ENCODE measurements at regions not wholly inside any gene's neighbourhood (a gene's known extent, or its start where the extent isn't known, plus 50 kb on each side); places are given as distances from the start of the nearest gene placed in this dataset.

DNA sequence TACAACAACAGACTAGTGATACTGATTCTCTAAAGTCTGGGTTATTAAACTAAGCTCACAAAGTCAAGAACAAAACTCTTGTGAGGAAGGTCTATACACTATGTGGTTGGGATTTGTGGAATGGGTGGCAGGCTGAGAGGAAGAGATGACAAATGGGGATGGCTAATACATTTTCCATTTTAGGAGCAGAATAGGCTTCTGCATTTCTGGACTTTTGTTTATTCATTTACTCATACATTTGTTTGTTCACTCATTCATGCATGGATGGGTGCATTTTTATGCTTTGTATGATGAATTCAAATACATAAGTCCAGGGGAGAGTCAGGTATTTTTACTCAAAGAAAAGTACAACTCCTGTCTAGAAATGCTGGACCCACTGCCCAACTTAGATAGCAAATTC lies 637.4 kb upstream of the CDH2 start:
- intact Hi-C loops (cut with micrococcal nuclease), result no loop called here

DNA sequence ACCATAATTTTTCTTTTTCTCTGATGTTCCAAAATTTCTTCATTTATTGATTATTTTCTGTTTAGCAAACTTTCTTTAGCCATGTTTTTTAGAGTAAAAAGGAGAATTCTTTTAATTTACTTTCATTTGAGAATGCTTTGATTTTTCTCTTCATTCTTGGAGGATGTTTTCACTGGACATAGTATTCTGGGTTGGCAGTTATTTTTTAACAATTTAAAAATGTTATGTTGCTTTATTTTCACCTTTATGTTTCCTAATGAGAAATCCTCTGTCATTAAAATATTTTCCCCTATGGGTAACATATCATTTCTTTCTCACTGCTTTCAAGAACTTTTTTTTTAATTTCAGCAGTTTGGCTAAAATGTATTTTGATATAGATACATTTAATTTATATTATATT lies 631.4 kb upstream of the CDH2 start:
- intact Hi-C loops (cut with micrococcal nuclease), result no loop called here

DNA sequence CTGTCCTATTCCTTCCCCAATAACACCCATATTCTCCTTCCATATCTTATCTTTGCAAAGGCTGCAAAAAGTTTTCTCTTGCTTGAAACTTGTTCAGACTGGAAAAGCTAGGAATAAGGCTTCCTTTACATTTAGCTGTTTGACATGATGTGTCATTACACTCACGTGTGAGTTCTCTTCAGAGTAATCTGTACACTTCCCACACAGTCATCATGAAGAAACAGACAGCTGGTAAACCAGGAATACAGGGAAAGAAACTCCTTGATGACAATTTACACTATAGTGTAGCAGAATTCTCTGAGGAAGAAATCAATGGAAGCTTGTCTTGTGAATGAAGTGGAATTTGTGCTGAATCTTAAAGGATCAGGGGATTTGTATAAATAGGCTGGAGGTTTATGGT lies 628.6 kb upstream of the CDH2 start:
- intact Hi-C loops (cut with micrococcal nuclease), result no loop called here

DNA sequence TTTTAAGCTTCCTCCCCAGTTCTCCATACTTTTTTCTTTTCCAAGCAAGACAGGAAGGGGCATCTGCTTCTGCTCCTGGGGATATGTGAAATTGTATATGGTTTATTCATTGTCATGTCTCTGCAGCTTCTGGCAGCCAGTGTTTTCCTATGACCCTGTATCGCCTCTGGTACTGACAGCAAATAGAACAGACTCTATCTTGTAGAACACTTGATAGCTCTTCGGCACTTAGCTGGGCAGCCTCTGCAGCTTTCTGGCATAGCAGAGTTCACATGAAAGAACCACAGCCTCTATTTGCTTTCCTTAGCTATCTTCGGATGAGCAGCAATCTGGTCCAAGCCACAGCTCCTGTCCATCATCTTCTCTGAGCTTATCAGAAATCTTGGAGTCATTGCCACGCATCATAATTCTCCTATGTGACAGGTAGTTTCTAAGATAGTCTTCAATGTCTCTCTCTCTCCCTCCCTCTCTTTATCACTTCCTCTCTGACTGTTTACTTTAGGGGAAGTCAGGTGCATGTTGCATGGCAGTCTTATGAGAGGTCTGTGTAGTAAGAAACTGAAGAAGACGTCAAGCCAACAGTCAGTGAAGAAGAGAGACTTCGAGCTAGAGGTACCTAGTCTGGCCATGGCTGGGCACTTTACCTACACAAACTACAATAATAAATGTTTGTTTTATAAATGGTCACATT lies 627.7 kb upstream of the CDH2 start:
- intact Hi-C loops (cut with micrococcal nuclease), result no loop called here

DNA sequence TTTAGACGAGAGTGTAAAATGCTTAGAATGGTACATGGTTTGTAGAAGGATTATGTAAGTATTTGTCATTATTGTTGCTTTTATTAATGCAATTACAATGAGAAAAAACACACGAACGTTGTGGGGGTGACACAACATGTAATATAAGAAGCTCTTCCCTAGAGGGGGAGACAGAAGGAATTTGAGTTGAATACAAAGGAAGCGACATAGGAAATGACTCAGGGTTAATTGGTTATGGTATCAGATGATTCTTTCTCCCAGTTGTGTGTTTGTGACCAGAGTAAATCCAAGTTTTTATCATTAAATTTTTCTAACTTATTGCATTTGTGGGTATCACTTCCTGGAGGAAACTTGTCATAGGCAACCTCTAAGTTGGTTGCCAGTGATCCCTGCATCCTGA lies 625.6 kb upstream of the CDH2 start:
- intact Hi-C loops (cut with micrococcal nuclease), result no loop called here

DNA sequence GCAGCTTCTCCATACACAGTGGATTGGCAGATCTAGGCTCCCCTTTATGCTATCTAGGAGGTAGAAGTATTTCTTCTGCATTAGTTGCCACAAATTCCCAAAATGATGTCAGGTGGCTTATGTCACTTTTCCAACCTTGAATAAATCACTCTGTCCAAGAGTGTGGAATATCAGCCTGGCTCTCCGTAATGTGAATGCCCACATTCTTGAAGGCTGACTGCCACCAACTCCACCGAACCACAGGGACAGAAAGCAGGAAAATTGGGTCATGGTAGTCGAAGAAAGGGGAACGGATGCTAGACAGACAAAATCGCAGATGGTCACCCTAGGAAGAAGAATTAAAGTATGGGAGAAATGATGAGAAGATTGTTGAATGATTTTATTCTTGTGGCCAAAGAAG lies 624.9 kb upstream of the CDH2 start:
- intact Hi-C loops (cut with micrococcal nuclease), result no loop called here

DNA sequence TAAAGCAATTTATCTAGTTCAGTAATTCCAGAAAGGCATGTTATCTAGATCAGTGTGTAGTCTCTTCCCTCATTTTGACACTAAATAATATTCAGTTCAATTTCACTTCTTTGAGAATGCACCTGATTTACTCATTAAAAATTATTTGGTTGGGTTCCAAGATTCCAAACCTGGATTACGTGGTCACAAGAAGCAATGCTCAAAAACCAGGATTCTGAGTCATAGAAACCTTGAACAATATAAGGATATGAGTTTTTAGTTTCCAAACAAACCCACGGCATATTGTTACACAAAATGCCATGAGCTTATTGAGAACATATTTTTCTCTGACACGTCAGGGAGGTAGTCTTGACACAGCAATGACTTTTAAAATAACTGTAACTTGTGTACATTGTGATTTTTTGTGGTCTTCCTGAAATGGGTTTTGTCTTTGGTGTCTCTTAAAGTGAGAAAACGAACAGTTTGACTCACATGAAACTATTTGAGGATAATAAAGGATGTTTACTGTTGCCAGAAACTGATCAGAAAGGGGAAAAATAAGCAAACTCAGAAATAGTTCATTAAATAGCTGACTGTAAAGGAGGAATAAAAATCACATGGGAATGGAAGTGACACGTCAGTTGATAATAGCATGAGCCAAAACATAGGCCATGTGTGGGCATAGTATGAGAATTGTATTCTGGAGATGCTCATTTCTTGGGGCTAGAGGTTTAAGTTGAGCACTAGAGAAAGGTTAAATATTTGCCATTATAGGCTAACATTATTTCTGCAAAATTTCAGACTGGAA lies 617.7 kb upstream of the CDH2 start:
- intact Hi-C loops (cut with micrococcal nuclease), result no loop called here

DNA sequence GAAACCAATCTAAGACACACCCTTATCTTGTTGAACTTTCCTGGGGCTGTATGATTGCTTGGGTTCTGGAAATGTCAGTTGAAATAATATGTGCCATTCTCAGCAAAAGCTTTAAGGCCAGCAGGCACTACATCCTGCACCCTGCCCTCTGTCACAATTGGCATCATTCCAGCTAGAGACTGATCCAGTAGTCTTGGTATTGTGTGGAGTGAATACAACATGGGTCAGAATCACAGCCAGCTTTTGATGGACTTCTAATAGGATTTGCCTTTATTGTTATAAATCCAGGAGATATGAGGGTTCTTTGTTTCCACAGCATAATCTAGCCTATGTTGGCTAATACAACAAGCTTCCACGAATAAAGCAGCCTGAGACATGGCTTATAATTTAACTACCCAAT lies 617.0 kb upstream of the CDH2 start:
- intact Hi-C loops (cut with micrococcal nuclease), result no loop called here

DNA sequence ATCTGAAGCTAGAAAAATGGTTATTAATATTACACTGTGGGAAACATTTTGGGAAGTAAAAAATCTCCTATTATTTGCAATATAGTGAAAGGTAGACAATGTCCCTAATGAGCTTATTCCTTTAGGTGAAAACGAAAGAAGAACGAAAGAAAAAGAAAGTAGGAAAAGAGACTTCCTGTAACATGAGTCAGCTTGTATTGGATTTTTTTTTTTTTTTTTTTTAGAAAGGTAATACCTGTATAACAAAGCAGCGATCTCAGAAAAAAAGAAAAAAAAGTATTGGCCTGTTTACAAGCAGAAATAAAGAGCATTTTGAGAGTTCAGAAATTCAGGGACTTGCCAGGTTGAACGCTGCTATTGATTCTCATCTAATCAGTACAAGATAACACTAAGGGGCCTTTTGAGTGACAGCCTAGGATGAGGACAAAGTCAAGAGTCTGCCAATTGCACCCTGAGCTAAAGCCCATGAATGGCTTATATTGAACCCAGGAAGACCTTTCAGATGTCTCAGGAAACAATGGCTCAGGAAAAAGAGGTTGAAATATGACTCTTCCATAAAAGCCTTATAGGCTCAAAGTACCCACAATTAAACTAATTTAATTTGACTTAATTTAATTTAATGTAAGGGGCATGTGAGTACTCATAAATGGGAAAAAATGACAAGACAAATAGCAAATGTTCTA lies 615.6 kb upstream of the CDH2 start:
- intact Hi-C loops (cut with micrococcal nuclease), result no loop called here

DNA sequence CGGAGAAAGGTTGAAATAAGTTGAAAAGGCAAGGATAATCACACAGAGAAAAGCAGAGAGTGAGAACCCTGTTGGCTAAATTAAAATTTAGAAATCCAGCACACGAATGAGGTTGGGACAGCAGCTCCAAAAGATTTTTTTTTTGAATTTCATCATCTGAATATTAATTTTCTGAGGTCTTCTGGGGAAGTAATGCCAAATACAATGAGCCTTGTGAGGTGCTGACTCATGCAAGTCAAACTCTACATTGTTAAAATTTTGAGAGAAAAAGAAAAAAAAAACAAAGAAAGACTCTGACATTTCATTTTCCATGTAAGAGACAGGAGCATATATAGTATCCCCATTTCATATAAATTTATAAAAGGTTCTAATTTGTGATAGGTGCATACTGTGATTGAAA lies 614.2 kb upstream of the CDH2 start:
- intact Hi-C loops (cut with micrococcal nuclease), result no loop called here

DNA sequence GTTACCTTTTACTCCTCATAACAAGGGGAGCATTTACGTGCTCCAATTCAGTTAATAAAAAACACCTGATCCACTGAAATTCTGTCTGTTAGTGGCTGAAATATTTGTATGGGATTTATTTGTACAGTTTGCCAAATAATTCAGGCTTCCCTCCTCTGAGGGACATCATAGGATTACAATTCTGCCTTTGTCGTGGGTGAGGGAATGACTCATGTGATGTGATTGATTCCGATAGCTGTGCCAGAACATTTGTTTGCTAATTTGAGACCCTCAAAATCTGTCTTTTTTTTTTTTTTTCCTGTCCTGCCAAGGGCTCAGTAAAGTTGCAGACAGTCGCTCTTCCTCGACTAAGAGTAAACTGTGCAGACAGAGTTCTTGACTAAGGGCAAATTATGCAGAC lies 612.6 kb upstream of the CDH2 start:
- intact Hi-C loops (cut with micrococcal nuclease), result no loop called here

DNA sequence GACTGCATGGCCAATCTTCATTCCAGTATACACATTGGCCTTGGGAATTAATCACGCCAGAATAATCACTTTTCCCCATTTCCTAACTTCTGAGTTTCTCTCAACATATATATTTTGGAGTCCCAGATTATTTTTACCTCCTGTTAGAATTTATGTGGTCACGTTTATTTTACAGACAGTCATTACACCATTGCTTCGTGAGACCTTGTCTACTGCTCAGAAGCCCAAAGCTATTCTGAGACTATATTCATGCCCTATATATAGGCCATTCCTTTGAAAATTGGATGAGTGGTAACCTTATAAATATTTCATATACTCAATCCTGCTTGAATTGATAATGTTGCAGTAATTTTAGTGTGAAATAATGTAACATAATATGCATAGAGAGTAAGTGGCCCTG lies 610.0 kb upstream of the CDH2 start:
- intact Hi-C loops (cut with micrococcal nuclease), result no loop called here

DNA sequence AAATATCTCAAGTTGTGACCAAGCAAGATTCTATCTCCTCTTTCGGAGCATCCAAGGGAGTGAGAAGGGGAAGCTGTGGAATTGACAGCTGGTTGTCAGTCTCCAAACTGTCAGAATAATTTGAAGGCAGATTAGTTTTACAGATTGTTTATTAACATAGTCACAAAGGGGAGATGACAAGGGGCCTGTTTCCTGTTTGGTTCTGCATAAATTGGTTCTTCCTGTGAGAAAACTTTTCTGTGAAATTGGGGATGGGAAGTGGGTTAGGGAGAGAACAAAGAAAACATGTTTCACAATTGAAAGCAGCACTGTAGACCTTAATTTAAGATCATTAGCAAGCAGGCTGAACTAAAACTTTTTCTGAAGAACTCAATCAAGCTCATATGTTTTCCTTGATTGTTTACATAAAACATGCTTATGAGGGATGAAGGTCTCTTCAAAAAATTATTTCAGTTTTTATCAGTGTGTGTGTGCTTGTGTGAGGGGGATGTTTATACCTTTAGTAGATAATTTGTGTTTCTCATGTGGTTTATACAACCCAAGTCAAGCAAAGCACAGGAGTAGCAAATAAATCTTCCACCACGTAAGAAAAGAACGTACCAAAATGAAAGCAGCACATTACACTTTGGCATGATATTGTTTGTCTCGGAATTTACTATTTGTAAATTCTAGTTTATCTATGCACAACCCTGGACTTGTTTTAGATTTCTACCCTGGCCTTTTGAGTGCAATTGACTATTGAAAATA lies 604.9 kb upstream of the CDH2 start:
- intact Hi-C loops (cut with micrococcal nuclease), result no loop called here

DNA sequence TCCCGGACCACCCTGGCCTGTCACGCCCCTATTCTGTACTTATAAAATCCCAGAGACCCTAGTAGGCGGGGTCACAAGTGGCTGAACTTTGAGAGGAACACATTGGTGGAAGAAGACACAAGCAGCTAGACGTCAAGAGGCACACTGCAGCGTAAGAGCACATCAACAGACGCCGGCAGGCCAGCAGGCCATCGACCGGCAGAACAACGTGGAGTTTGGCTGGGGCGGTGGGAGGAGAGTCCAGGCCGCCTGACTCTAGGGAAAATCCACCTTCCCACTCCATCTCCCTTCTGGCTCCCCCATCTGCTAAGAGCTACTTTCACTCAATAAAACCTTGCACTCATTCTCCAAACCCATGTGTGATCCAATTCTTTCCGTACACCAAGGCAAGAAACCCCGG lies 601.8 kb upstream of the CDH2 start:
- intact Hi-C loops (cut with micrococcal nuclease), result no loop called here

DNA sequence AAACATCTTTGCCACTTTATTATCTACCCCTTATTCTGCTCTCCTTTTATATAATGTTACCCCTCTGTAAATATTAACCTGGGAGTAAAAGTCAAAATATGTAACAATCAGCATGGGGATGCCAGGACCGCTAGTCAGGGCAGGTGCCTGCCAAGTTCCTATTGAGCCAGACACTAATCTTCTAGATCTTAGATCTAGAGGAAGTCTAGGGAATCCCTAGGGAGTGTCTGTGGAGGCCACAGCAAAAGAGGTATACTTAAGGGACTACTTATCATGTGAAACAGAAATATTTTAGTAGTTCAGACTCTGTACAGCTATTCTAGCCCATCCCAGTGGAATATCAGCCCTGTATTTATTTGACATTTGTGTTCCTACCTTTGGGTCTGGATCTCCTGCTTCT lies 600.8 kb upstream of the CDH2 start:
- intact Hi-C loops (cut with micrococcal nuclease), result no loop called here

DNA sequence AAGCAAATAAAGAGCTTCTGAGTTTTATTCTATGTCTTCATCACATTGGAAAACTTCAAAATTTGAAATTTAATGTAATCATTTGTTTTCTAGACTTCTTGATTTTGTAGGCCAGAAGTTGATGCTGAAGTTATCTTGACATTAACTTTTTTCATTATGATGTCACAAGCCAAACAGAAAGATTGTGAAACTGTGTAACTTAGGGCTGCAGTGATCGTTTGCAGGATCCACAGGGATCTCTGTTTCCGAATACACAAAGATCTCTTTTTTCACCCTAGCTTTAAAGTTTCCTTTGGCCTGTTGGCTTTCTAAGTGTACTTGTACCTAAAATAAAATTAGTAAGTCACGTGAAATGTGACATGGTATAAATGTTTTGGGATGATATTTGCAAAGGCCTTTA lies 594.9 kb upstream of the CDH2 start:
- intact Hi-C loops (cut with micrococcal nuclease), result no loop called here

DNA sequence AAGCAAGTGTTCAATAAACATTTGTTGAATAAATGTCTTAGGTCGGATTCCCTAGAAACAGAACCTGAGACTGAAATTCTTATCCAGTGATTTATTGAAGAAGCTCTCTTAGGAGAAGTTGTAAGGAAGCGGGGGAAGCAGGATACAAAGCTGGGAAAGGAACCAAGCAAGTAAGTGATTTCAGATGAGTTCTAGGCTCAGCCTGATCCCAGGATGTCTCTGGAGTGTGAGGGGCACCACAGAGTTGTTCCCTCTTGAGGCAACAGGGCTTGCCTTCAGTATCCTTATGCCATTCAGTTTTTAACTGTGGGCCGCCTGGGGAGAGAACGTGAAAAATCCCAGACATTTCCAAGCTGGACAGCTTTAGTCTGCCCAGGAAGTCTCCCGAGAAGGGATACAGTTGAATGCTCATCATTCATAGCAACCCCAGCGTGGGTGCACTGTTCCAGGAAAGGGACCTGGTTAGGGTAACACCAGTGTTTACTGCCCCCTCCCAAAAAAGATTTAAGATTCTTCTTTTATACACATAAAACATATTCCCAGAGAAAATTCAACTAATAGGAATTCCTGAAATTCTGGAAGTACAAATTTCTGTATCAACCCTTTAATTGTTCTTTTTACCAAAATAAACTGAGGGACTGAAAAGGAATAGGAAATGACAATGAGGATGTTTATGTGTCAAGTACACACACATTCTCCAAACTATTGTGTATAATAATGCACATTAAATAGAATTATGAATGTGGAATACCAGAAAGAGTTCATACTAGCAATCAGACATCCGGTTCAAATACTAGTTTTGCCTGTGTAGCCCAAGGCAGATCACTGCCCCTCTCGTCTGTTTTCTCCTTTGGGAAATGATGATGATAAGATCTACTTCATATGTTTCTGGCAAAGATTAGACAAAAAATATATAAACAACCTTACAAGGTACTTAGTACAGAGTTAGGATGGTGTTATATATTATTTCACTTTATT lies 592.1 kb upstream of the CDH2 start:
- intact Hi-C loops (cut with micrococcal nuclease), result no loop called here

DNA sequence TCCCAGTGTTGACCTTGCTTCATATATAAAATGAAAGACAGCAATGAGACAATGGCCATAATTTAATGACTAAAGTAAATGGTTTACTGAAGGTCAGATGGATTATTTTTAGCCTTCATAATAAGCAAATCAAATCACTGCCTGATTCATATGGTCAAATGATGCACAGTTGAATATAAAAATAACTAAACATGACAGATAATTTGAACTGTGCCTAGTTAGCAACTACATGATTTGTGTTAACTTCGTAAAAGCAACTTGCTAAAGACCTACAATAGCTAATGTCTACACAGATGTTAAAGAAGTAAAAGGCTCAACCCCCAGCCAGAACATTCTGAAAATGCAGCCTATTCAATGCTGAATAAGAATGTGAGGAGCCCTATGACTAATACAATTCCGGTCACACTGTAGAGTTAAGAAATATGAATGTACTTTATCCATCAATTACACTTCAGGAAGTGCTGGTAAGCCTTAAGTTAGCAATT lies 590.8 kb upstream of the CDH2 start:
- intact Hi-C loops (cut with micrococcal nuclease), result no loop called here

DNA sequence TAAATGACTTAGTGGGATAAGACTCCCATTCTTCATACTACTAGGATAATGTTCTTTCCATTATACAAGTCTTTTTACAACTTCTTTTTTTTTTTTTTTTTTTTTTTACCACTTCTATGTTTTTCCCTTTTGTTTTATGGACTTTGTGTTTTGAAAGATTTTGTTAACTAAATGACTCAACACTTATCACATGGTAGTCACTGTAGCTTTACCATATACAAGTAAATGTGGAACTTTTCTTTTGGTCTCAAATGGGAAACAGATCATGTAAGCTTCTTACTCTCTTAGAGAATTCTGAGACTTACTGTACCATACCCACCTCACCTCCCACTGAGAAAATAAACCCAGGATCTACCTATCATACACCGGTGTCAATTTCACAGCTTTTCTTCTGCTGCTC lies 590.3 kb upstream of the CDH2 start:
- intact Hi-C loops (cut with micrococcal nuclease), result no loop called here

DNA sequence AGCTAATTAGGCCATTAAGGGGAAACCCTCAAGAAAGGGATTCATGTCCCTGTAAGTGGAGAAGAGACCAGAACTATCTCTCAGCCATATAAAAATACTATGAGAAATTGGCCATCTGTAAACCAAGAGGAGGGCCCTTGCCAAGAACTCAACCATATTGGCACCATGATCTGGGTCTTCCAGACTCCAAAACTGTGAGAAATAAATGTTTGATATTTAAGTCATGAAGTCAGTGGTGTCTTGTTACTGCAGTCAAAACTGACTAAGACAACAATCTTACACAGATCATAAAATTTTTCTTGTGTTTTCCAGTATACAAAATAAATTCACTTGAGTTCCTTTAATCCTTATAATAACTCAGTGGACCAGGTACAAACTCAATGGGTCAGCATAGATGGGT lies 589.8 kb upstream of the CDH2 start:
- intact Hi-C loops (cut with micrococcal nuclease), result no loop called here

DNA sequence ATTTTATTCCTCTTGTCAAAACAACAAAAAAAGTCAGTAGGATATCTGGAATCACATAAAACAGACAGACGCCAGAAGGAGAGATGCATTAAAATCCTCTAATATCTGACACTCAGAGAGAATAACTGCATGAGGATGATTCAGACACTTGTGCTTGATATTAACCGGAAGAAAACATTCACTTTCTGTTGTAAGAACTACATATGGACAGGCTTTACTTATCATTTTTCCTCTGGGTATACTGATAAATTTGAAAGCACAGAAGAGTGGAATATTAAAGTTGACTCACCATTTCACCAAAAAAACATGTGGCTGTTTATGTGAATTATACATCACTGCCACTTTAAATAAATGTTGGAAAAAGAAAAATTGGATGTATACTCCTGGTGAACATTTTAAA lies 589.1 kb upstream of the CDH2 start:
- intact Hi-C loops (cut with micrococcal nuclease), result no loop called here

All from T-helper 1 cell treated with Interleukin-12 subunit alpha and Interleukin-12 subunit beta and Interleukin-4 antibody, amounts not matched to agents 30 ng/mL and 1 ng/mL, for 36 hours (primary cell).